ENCODE measurements at regions not wholly inside any gene's neighbourhood (a gene's known extent, or its start where the extent isn't known, plus 50 kb on each side); places are given as distances from the start of the nearest gene placed in this dataset.

- no peak for DNase-seq
These were observed 194.7 kb upstream of the TLL1 start for GRCh38 chr4:165678236-165678935.

GRCh38 chr4:165678936-165679325, 194.1 kb upstream of the TLL1 start:
- DNase-seq = no peak

GRCh38 chr4:165680821-165681220, 192.2 kb upstream of the TLL1 start:
- DNase-seq = no peak

GRCh38 chr4:165682611-165683010, 190.4 kb upstream of the TLL1 start:
- DNase-seq = no peak

- no peak for DNase-seq
These were observed 188.7 kb upstream of the TLL1 start for GRCh38 chr4:165684177-165684805.

- no peak for DNase-seq
These were observed 186.3 kb upstream of the TLL1 start for GRCh38 chr4:165686756-165687155.

- DNase-seq = no peak
These were observed 183.9 kb upstream of the TLL1 start for GRCh38 chr4:165689159-165689558.

- no peak for DNase-seq
These were observed 181.0 kb upstream of the TLL1 start for GRCh38 chr4:165692082-165692481.

- DNase-seq = no peak
These were observed 174.8 kb upstream of the TLL1 start for GRCh38 chr4:165698272-165698671.

- no peak for DNase-seq
These were observed 174.0 kb upstream of the TLL1 start for GRCh38 chr4:165699055-165699454.

- no peak for DNase-seq
These were observed 172.2 kb upstream of the TLL1 start for GRCh38 chr4:165700855-165701254.

GRCh38 chr4:165707128-165707527, 165.9 kb upstream of the TLL1 start:
- no peak for DNase-seq

- no peak for DNase-seq
These were observed 163.5 kb upstream of the TLL1 start for GRCh38 chr4:165709516-165709915.

GRCh38 chr4:165709973-165710526, 163.0 kb upstream of the TLL1 start:
- DNase-seq = no peak

- no peak for DNase-seq
These were observed 161.6 kb upstream of the TLL1 start for GRCh38 chr4:165711436-165711835.

- DNase-seq = no peak
These were observed 161.1 kb upstream of the TLL1 start for GRCh38 chr4:165711912-165712311.

GRCh38 chr4:165714650-165715049, 158.4 kb upstream of the TLL1 start:
- no peak for DNase-seq

- no peak for DNase-seq
These were observed 157.8 kb upstream of the TLL1 start for GRCh38 chr4:165715211-165715610.

GRCh38 chr4:165715989-165716388, 157.0 kb upstream of the TLL1 start:
- DNase-seq = no peak

- DNase-seq = peak; percentile 25
These were observed 156.6 kb upstream of the TLL1 start for GRCh38 chr4:165716472-165716871.

GRCh38 chr4:165718660-165719059, 154.4 kb upstream of the TLL1 start:
- no peak for DNase-seq

- no peak for DNase-seq
These were observed 152.5 kb upstream of the TLL1 start for GRCh38 chr4:165720411-165721082.

- DNase-seq = no peak
These were observed 151.2 kb upstream of the TLL1 start for GRCh38 chr4:165721815-165722214.

Data from NCI-H2171 (cell line).